ENCODE measurements at regions not wholly inside any gene's neighbourhood (a gene's known extent, or its start where the extent isn't known, plus 50 kb on each side); places are given as distances from the start of the nearest gene placed in this dataset.
A peak's percentile ranks its signal among the peaks of the same experiment; 100 is the strongest.

GRCh38 chr1:182305861-182306260 is 85.7 kb downstream of the GLUL start:
- Histone ChIP-seq H3K27me3 (ENCODE audit: control insufficient read depth in 3 of 3, insufficient read depth in 3 of 3, low read length in 2 of 3) (no peaks in the 10 kb centered on the region), H3K27ac (ENCODE audit: low read depth in 1 of 2, low read length in 1 of 2) (no peak overlapping the region), H3K4me3 (no peak overlapping the region), H3K9me3 (ENCODE audit: control insufficient read depth in 4 of 4, insufficient read depth in 3 of 4, low read length in 3 of 4) (no peaks in the 10 kb centered on the region), H3K36me3 (ENCODE audit: control insufficient read depth in 4 of 4, insufficient read depth in 4 of 4, low read length in 4 of 4) (no peaks in the 10 kb centered on the region), H3K9ac (ENCODE audit: insufficient read depth in 1 of 2, low read length in 2 of 2) (no peak overlapping the region), H3K4me1 (ENCODE audit: control insufficient read depth in 5 of 5, insufficient read depth in 5 of 5, low read length in 5 of 5) (peaks cover 0 to 26% (median 5%) of the 10 kb centered on the region in 5 donors)
- no peak for TF ChIP-seq CTCF (IDR thresholded peaks at IDR 0.05; ENCODE audit: control extremely low read depth, extremely low read depth)
- ATAC-seq (ENCODE audit: insufficient read depth, low FRiP score) (no peak), DNase-seq (no peak)

- ATAC-seq (ENCODE audit: insufficient read depth, low FRiP score) (no peak), DNase-seq (no peak)
- Histone ChIP-seq H3K36me3 (ENCODE audit: control insufficient read depth in 4 of 4, insufficient read depth in 4 of 4, low read length in 4 of 4) (no peaks in the 10 kb centered on the region), H3K27me3 (ENCODE audit: control insufficient read depth in 3 of 3, insufficient read depth in 3 of 3, low read length in 2 of 3) (no peaks in the 10 kb centered on the region), H3K4me3 (no peak overlapping the region), H3K4me1 (ENCODE audit: control insufficient read depth in 5 of 5, insufficient read depth in 5 of 5, low read length in 5 of 5) (peaks cover 0 to 36% (median 8%) of the 10 kb centered on the region in 5 donors), H3K27ac (ENCODE audit: low read depth in 1 of 2, low read length in 1 of 2) (no peak overlapping the region), H3K9ac (ENCODE audit: insufficient read depth in 1 of 2, low read length in 2 of 2) (no peak overlapping the region), H3K9me3 (ENCODE audit: control insufficient read depth in 4 of 4, insufficient read depth in 3 of 4, low read length in 3 of 4) (no peaks in the 10 kb centered on the region)
- TF ChIP-seq CTCF (IDR thresholded peaks at IDR 0.05; ENCODE audit: control extremely low read depth, extremely low read depth), result no peak
Measured at GRCh38 chr1:182304627-182305026, 87.0 kb downstream of the GLUL start.

- no peak overlapping the region for H3K9ac ChIP-seq (ENCODE audit: insufficient read depth in 1 of 2, low read length in 2 of 2)
- H3K27ac ChIP-seq (ENCODE audit: low read depth in 1 of 2, low read length in 1 of 2), result no peak overlapping the region
- no peak for TF ChIP-seq CTCF (IDR thresholded peaks at IDR 0.05; ENCODE audit: control extremely low read depth, extremely low read depth)
- H3K4me1 ChIP-seq (ENCODE audit: control insufficient read depth in 5 of 5, insufficient read depth in 5 of 5, low read length in 5 of 5), result peaks cover 0 to 36% (median 8%) of the 10 kb centered on the region in 5 donors
- no peaks in the 10 kb centered on the region for H3K9me3 ChIP-seq (ENCODE audit: control insufficient read depth in 4 of 4, insufficient read depth in 3 of 4, low read length in 3 of 4)
- no peak overlapping the region for H3K4me3 ChIP-seq
- H3K27me3 ChIP-seq (ENCODE audit: control insufficient read depth in 3 of 3, insufficient read depth in 3 of 3, low read length in 2 of 3), result no peaks in the 10 kb centered on the region
- DNase-seq (peak in 2 of 3 donors; percentile 24 to 31), ATAC-seq (ENCODE audit: insufficient read depth, low FRiP score) (no peak)
- WGBS, 2 donors, result 69 to 89% methylated on average over 3 of the region's 3 CpGs
- H3K36me3 ChIP-seq (ENCODE audit: control insufficient read depth in 4 of 4, insufficient read depth in 4 of 4, low read length in 4 of 4), result no peaks in the 10 kb centered on the region
Measured at GRCh38 chr1:182304218-182304617, 87.4 kb downstream of the GLUL start.

- ATAC-seq (ENCODE audit: insufficient read depth, low FRiP score) (no peak), DNase-seq (no peak)
- WGBS, 2 donors, result 38 to 49% methylated on average over 2 of the region's 2 CpGs
- Histone ChIP-seq H3K9me3 (ENCODE audit: control insufficient read depth in 4 of 4, insufficient read depth in 3 of 4, low read length in 3 of 4) (no peaks in the 10 kb centered on the region), H3K27me3 (ENCODE audit: control insufficient read depth in 3 of 3, insufficient read depth in 3 of 3, low read length in 2 of 3) (no peaks in the 10 kb centered on the region), H3K4me1 (ENCODE audit: control insufficient read depth in 5 of 5, insufficient read depth in 5 of 5, low read length in 5 of 5) (peaks cover 0 to 36% (median 8%) of the 10 kb centered on the region in 5 donors), H3K4me3 (no peak overlapping the region), H3K27ac (ENCODE audit: low read depth in 1 of 2, low read length in 1 of 2) (no peak overlapping the region), H3K9ac (ENCODE audit: insufficient read depth in 1 of 2, low read length in 2 of 2) (no peak overlapping the region), H3K36me3 (ENCODE audit: control insufficient read depth in 4 of 4, insufficient read depth in 4 of 4, low read length in 4 of 4) (no peaks in the 10 kb centered on the region)
- no peak for TF ChIP-seq CTCF (IDR thresholded peaks at IDR 0.05; ENCODE audit: control extremely low read depth, extremely low read depth)
Measured at GRCh38 chr1:182303778-182304177, 87.8 kb downstream of the GLUL start.

Measured in lung (tissue), 11 donors.